ENCODE measurements at regions not wholly inside any gene's neighbourhood (a gene's known extent, or its start where the extent isn't known, plus 50 kb on each side); places are given as distances from the start of the nearest gene placed in this dataset.

DNA sequence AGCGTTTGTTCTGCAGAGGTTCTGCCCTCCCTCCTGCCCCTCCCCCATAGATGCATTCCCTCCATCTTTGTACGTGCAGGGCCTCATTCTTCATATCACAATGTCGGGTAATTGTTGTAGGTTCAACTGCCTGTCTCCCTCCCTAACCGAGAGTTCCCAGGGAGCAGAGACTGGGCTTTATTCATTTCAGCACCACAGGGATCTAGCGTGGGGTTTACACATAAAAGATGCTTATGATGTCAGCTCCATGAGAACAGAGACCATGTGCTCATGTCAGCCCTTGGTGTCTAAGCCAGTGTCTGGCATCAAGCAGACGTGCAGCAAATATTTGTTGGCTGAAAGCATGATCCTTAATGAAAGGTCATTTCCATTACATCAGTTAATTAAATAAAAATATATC, 298.9 kb upstream of the TRIB2 start:
- Histone ChIP-seq H3K27me3 (ENCODE audit: control insufficient read depth, extremely low read depth, insufficient read depth, low read length) (no peaks in the 10 kb centered on the region), H3K9ac (ENCODE audit: control insufficient read depth, extremely low read depth, insufficient read depth, low read length) (no peak overlapping the region), H4K20me1 (ENCODE audit: control insufficient read depth, extremely low read depth, insufficient read depth, low read length) (no peaks in the 10 kb centered on the region), H3K4me3 (ENCODE audit: control insufficient read depth in 2 of 3, extremely low read depth in 1 of 3, insufficient read depth in 2 of 3, low read depth in 1 of 3, low read length in 3 of 3) (no peak overlapping the region), H3K9me3 (ENCODE audit: control insufficient read depth, low read depth, low read length) (no peaks in the 10 kb centered on the region), H3K36me3 (ENCODE audit: control insufficient read depth in 2 of 2, extremely low read depth in 1 of 2, insufficient read depth in 2 of 2, low read length in 2 of 2) (no peaks in the 10 kb centered on the region), H3K9me1 (ENCODE audit: control insufficient read depth, extremely low read depth, insufficient read depth, low read length) (no peaks in the 10 kb centered on the region), H3K27ac (ENCODE audit: control insufficient read depth, insufficient read depth, low read length) (no peak overlapping the region), H2AFZ (ENCODE audit: control insufficient read depth, low read length) (no peak overlapping the region), H3K4me2 (ENCODE audit: control insufficient read depth, extremely low read depth, insufficient read depth, low read depth, low read length) (no peak overlapping the region), H3K4me1 (ENCODE audit: control insufficient read depth, extremely low read depth, insufficient read depth, low read length) (no peaks in the 10 kb centered on the region), H3K79me2 (ENCODE audit: control insufficient read depth, insufficient read depth, low read length) (no peaks in the 10 kb centered on the region)
- no peak for FAIRE-seq
- dilution Hi-C loops (cut with MboI; ENCODE audit: extremely low pct_ligation_motif_present, low sequenced_read_pairs) = no loop called here
- DNase-seq (ENCODE audit: low read depth, low spot score) = no peak
- TF ChIP-seq, protein P1, sequence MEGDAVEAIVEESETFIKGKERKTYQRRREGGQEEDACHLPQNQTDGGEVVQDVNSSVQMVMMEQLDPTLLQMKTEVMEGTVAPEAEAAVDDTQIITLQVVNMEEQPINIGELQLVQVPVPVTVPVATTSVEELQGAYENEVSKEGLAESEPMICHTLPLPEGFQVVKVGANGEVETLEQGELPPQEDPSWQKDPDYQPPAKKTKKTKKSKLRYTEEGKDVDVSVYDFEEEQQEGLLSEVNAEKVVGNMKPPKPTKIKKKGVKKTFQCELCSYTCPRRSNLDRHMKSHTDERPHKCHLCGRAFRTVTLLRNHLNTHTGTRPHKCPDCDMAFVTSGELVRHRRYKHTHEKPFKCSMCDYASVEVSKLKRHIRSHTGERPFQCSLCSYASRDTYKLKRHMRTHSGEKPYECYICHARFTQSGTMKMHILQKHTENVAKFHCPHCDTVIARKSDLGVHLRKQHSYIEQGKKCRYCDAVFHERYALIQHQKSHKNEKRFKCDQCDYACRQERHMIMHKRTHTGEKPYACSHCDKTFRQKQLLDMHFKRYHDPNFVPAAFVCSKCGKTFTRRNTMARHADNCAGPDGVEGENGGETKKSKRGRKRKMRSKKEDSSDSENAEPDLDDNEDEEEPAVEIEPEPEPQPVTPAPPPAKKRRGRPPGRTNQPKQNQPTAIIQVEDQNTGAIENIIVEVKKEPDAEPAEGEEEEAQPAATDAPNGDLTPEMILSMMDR (optimal IDR thresholded peaks at IDR 0.05 in 1 of 3, IDR thresholded peaks at IDR 0.05 in 1 of 3, conservative IDR thresholded peaks at IDR 0.05 in 1 of 3; ENCODE audit: extremely low read depth in 1 of 3, insufficient read depth in 2 of 3, low read length in 3 of 3) = no peak
- TF ChIP-seq EZH2 (IDR thresholded peaks at IDR 0.05; ENCODE audit: low read length) = no peak

DNA sequence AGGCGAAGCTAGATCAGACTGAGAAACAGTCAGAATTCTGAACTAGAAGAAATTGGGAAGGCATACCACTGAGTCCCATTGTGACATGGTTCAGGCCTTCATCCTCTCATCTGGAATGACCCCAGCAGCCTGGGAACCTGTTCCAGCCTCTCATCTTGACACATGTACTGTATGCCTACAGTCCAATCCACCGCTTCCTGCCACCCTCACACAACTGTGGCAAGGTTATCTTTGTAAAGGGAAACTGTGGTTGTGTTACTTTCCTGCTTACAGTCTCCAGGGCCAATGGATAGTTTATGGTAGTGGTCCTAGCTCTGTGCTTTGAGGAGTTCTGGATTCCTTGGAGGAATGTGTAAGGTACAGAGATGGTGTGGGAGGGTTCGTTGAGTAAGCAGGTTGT, 296.9 kb upstream of the TRIB2 start:
- DNase-seq (ENCODE audit: low read depth, low spot score) (no peak), FAIRE-seq (no peak)
- H3K36me3 ChIP-seq (ENCODE audit: control insufficient read depth in 2 of 2, extremely low read depth in 1 of 2, insufficient read depth in 2 of 2, low read length in 2 of 2) = no peaks in the 10 kb centered on the region
- H3K9me3 ChIP-seq (ENCODE audit: control insufficient read depth, low read depth, low read length) = no peaks in the 10 kb centered on the region
- no peaks in the 10 kb centered on the region for H3K9me1 ChIP-seq (ENCODE audit: control insufficient read depth, extremely low read depth, insufficient read depth, low read length)
- TF ChIP-seq, protein P1 (optimal IDR thresholded peaks at IDR 0.05 in 1 of 3, IDR thresholded peaks at IDR 0.05 in 1 of 3, conservative IDR thresholded peaks at IDR 0.05 in 1 of 3; ENCODE audit: extremely low read depth in 1 of 3, insufficient read depth in 2 of 3, low read length in 3 of 3) = no peak
- no peak for TF ChIP-seq EZH2 (IDR thresholded peaks at IDR 0.05; ENCODE audit: low read length)
- no peak overlapping the region for H3K9ac ChIP-seq (ENCODE audit: control insufficient read depth, extremely low read depth, insufficient read depth, low read length)
- H3K27ac ChIP-seq (ENCODE audit: control insufficient read depth, insufficient read depth, low read length) = no peak overlapping the region
- no peaks in the 10 kb centered on the region for H3K4me1 ChIP-seq (ENCODE audit: control insufficient read depth, extremely low read depth, insufficient read depth, low read length)
- no peak overlapping the region for H2AFZ ChIP-seq (ENCODE audit: control insufficient read depth, low read length)
- dilution Hi-C loops (cut with MboI; ENCODE audit: extremely low pct_ligation_motif_present, low sequenced_read_pairs) = no loop called here
- no peak overlapping the region for H3K4me2 ChIP-seq (ENCODE audit: control insufficient read depth, extremely low read depth, insufficient read depth, low read depth, low read length)
- H3K27me3 ChIP-seq (ENCODE audit: control insufficient read depth, extremely low read depth, insufficient read depth, low read length) = no peaks in the 10 kb centered on the region
- no peak overlapping the region for H3K4me3 ChIP-seq (ENCODE audit: control insufficient read depth in 2 of 3, extremely low read depth in 1 of 3, insufficient read depth in 2 of 3, low read depth in 1 of 3, low read length in 3 of 3)
- no peaks in the 10 kb centered on the region for H3K79me2 ChIP-seq (ENCODE audit: control insufficient read depth, insufficient read depth, low read length)
- no peaks in the 10 kb centered on the region for H4K20me1 ChIP-seq (ENCODE audit: control insufficient read depth, extremely low read depth, insufficient read depth, low read length)
